HG03108 (cell line): ENCODE measurements at regions not wholly inside any gene's neighbourhood (a gene's known extent, or its start where the extent isn't known, plus 50 kb on each side); places are given as distances from the start of the nearest gene placed in this dataset.
"Not testable (repeated sequence)": the region's sequence is repeated elsewhere in the genome, so short reads cannot be mapped to it uniquely, and the experiment has no call there.

Experiments
- ATAC-seq: cut with Tn5 transposase; IDR thresholded peaks from one replicate; pipeline ENCODE4 v1.9.1; 2021; ENCODE audit warnings: moderate library complexity; ENCODE audit not compliant: unreplicated experiment

DNA sequence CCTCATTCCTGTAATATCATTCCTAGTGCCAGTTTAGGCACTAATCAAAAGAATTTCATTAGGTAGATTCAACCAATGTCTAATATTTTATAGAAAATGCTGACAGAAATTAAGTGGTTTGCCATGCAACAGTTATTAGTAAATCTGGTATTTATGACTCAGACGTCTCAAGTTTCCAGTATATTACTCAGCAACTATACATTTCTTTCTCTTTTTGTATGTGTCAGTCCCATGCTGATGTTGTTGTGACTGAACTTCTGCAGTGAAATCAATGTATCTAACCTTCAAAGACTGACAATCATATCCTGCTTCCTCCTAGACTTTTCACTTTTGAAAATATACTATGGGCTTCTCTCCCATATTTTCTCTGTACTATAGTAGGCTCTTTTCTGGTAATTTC, 822.5 kb downstream of the NR2F1-AS1 start:
- ATAC-seq = no peak

DNA sequence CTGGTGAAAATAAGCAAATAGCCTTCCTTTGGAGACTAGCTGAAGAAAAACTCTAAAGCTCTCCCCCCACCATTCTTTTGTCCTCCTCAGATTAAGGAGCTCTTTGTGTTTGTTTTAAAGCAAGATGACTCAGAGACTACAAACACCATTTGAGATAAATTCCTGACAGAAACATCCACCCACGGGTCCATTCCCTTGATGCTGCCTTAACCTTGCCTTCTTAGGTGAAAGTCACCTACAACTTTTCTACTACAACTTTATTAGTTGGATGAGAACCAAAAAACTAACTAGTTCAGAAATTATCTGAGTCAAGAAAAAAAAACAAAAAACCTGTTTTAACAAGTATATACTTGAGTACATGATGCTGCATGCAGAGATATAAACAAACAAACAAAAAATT, 831.1 kb downstream of the NR2F1-AS1 start:
- no peak for ATAC-seq

DNA sequence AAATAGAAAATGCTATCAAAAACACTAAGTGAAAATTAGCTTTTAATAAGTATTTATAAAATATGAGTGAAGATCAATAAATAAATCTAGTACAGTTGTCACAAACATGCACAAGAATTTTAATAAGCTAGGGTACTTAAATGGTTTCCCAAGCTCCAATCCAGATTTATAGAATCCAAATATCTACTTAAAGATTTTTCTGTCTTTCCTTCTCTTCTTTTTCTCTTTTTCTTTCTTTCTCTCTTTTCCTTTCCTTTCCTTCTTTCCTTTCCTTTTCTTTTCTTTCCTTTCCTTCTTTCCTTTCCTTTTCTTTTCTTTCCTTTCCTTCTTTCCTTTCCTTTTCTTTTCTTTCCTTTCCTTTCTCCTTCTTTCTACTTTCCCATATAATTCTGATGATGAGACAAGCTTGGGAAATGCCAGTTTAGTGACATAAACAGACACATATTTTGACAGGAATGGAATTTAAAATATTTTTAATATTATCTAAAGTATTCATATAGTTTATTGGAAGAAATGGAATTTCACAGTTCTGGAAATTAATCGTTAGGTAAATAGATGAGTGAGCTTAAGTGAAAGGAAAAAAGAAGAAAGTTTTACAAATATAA, 832.8 kb downstream of the NR2F1-AS1 start:
- no peak for ATAC-seq

- no peak for ATAC-seq
These were observed 839.1 kb downstream of the NR2F1-AS1 start for GRCh38 chr5:92741906-92742305.

DNA sequence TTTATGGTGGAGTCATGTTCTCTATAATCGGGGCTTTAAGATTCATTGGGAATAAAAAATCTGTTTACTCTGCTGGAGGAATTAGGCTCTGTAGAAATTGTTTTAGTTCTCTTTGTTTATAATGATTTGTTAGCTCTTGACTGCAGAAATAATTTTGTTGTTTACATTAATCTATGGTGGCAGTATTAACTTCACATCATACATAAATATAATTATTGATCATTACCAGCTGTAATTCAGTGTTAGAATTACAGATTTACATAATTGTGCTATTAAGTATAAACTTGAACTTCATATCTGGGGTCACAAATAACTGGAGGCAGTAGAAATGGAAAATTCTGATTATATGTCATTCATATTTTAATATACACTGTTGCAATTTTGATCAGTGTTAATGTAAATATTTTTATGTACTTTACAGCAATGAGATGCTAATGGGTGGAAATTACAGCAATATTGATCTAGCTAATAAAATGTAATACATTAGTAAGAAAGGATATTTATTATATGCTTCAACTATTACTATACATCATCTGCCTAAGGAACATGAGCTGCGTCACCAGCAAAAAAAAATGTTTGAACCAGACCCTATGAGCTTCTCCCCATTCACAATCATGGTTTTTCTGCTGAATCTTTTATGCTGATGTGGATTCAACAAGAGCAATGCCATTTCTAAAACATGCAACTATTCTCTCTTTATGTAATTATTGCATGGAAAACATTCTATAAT, 846.6 kb downstream of the NR2F1-AS1 start:
- no peak for ATAC-seq

DNA sequence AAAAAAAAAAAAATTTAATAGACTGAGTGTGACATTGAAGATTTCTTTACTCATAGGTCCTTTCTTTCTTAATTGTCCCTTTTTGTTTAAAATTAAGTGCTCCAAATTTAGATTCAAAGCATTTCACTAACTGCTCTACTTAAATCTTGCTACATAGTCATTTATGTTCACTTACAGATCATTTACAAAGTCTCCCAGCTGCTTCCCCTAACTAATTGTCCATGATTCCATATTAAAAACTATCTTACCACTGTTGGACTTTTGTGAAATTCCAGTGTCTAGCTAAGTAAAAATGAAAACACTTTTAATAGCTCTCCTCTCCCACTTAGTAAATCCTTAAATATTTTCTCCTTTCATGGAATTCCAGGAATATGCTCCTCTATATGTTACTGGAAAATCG, 850.5 kb downstream of the NR2F1-AS1 start:
- no peak for ATAC-seq

DNA sequence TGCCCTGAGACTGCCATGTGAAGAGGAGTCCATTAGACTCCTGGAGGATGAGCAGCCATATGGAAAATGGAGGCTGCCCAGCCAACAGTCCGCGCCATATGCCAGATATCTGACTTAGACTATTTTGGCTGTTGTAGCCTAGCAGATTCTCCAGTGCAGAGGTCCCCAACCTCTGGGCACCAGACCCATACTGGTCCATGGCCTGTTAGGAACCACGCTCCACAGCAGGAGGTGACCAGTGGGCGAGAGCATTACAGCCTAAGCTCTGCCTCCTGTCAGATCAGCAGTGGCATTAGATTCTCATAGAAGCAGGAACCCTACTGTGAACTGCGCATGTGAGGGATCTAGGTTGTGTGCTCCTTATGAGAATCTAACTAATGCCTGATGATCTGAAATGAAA, 851.9 kb downstream of the NR2F1-AS1 start:
- no peak for ATAC-seq

DNA sequence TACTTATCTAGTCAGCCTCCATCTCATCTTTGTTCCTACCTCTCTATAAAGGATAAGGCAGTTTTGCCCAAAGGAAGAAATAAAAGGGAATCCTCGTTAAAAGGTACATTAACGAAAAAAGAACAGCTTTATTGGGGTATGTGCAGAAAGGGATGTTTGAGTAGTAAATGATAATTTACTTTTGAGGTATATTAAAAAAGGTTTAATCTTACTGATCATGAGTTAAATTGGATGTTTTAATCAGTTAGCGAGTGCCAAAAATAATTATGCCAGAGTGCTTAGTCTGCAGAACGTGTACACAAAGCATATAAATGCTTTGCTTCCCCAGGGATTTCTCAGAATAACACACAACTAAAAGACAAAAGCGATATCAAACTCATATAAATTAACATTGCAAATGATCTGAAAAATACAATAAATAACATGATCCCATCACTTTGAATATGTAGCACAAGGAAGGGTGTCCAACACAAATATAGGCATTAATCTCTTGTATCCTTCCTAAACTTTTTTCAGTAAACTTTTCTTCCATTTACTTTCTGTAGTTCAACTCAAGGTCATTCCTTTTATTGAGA, 865.0 kb downstream of the NR2F1-AS1 start:
- ATAC-seq = no peak

DNA sequence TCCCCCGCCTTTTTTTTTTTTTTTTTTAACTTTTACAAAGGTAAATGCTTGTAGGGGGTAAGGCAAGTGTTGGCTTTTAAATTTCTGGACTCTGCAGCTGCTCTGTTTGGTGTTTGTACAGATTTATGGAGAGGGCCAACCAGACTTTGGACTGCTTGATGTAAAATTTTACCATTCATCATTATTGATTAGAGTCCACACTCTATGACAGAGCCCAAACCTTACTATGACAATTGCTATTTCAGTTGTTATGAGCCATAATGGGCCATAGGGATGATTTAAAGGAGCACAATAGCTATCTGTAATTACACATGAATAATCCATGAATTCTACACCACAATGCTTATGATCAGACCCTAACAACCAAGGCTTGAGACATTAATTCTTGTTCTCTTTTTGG, 867.2 kb downstream of the NR2F1-AS1 start:
- no peak for ATAC-seq

- no peak for ATAC-seq
These were observed 867.7 kb downstream of the NR2F1-AS1 start for GRCh38 chr5:92713335-92713743.

DNA sequence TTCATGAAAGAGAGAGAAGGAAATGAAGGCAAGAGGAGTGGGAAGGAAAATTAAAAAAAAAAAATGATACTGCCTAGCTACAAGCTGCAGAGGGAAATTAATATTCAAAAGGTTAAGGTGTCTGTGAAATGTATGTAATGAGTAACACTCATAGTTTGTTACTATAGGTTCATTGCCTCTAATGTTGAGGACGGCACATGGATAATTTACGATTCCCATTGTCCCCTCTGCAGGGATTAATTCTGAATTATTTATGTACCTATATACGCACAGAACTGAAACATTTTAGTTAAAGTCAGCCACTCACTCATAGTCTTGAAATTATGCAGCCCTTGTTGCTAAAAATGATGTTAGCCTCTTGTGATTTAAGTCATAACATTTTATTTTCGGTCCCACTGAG, 869.1 kb downstream of the NR2F1-AS1 start:
- no peak for ATAC-seq

DNA sequence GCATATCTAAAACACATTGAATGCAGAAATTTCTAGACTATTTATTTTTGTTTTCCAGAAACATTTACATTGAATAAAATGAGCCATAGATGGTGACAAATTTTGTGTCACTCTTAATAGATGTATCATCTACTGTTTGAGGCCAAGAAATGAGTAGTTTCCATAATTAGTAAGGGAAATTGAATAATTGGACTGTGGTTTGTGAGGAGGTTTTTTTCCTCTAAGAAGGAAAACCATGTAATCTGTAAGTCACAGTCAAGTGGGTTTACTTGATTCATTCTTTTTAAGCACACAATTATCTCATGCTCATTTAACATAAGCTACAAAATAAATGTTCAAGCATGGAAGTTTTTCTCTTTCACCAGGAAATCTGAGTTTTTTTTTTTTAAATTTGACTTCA, 876.4 kb downstream of the NR2F1-AS1 start:
- no peak for ATAC-seq

DNA sequence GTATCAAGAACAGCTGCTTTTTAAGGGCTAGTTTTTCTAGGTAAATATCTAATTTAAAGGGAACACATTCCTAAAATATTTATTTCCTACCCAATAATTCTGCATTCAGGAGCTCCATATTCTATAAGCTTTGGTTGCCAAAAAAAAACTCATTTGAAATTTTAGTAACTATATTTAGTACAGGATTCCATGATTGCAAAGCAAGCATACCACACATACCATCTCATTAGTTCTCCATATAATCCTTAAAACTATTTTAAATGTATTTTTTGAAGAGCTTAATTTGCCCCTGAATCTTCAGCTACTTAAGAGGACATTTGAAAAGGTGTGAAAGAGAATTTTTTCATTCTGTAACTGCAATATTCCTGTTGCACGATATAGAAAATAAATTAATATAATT, 877.0 kb downstream of the NR2F1-AS1 start:
- ATAC-seq = no peak

- no peak for ATAC-seq
These were observed 885.7 kb downstream of the NR2F1-AS1 start for GRCh38 chr5:92695123-92696003.

DNA sequence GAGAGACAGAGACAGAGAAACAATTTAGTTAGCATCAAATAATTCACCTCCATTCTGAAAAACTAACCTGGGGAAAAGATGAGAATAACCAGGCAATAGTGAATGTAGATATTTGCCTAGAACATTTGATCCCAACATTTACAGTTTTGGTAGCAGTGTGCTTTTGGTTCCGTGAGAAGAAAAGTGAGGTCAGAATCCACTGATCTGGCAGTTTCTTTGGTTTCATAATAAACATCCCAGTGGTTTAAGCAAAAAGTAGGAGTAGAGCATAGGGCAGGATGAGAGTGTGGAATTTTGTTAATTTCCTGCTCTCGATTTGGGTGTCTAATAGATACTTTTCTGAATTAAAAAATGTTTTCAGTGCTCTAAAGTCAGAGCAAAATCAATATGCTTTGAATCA, 887.0 kb downstream of the NR2F1-AS1 start:
- no peak for ATAC-seq

DNA sequence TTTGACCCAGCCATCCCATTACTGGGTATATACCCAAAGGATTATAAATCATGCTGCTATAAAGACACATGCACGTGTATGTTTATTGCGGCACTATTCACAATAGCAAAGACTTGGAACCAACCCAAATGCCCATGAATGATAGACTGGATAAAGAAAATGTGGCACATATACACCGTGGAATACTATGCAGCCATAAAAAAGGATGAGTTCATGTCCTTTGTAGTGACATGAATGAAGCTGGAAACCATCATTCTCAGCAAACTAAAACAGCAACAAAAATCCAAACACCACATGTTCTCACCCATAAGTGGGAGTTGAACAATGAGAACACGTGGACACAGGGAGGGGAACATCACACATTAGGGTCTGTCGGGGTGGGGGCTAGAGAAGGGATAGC, 889.1 kb downstream of the NR2F1-AS1 start:
- ATAC-seq = not testable (repeated sequence)

DNA sequence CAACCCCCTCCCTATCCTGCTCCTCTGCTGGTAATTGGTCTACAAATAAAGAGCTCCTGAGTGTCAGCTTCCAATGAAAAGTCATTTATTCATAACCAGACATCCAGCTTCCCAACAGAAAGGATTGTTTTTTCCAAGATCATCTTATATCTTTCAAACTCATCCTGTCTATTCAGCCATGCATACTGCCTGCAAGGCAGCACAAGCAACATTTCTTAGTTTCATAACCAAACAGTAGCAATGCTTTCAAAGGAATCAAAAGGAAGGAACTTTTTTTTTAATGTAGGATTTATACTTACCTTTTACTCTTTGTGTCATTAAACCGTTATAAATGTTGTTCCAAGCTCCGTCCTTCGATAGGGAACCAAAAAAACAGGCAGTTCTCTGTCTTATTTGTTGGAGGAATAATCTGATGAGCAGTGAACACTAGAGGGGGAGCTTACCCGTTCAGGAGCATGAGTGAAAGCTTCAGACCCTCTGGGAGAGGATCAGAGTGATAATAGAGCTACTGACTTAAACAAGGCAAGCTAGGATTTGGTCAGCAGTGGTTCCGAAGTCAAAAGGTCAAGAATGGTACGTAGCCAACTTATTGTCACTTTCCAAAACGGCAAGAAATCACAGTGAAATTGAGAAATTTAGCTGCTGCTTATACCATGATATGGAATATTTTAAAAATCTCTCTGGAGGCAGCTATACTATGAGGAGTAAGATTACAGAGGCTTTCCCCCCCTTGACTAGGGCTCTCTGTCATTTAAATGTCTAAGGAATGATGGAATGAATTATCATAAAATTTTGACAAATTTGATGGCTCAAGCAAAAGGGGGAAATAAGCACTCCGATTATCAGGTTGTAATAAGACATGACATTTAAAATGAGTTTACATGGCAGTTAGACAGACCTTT, 892.9 kb downstream of the NR2F1-AS1 start:
- no peak for ATAC-seq

DNA sequence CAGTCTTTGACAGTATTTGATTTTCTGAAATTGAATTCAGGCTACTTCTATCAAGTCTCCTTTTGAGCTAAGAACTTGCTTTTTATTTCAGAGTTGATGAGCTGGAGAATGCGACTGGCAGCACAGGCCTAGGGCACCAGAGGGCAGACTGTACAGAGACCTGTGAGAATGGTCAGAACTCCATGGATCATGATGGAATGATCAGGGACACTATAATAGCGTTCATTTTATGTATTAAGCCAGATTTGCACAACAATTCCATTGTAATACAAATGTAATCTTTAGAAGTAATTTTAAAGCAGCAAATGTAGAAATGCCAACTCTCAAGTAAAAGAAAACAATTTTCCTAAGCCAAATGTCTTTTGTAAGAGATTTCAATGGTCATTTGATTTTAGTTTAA, 902.4 kb downstream of the NR2F1-AS1 start:
- no peak for ATAC-seq

DNA sequence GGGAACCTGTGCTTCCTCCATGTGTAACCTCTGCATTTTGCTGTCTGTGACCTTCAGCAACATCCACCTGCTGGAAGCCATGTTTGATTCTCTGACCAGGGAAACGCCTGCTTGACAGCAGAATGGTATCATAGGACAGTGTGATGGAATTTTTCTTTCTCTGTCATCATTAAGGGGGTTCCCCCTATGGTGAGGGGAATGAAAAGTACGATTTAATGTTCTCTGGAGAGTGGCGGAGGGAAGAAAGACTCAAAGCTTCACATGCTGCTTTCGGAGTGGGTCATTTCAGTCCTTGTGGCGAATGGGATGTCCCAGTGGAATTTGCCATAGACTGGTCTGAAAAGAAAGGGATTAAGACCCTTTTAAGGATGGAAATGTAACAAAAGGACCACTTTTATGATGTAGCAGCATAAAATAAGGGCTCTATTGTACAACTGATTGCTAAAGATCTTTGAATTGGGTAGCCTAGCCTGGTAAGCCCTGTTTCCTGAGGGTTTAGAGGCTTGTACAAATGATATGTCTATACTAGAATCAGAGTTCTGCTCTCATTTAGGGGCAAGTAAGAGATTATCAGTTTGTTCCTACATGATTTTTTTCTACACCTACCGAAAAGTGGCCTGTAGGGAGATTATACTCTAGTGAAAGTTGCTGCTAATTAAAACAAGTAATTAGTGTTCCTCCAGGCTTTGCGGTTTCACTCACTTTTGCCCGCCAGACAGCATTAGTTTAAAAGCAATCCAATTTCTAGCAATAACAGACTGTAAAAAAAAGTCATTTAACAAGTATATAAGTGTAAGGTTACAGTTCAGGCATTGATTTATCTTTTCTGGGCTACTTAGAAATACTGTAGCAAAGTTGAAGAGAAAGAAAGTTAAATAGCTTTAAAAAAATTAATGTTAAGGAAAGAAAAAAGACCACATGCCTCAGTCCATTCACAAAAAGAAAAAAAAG, 904.5 kb downstream of the NR2F1-AS1 start:
- no peak for ATAC-seq
